OCI-LY1 (cell line): ENCODE measurements at regions not wholly inside any gene's neighbourhood (a gene's known extent, or its start where the extent isn't known, plus 50 kb on each side); places are given as distances from the start of the nearest gene placed in this dataset.

ENCODE experiments used
- EZH2 ChIP-seq: fragments of 200-600 bp; sonication (generic), shearing (Covaris generic); IDR thresholded peaks from 2 replicates; pipeline ENCODE4 v1.8.0; 2017; ENCODE audit warnings: borderline replicate concordance, mixed run types, mild to moderate bottlenecking, antibody characterized with exemption, low read length, moderate library complexity, mixed read lengths
- TF ChIP-seq, protein P1 (sequence below): fragments of 200-600 bp; sonication (generic), shearing (Covaris generic); IDR thresholded peaks from 2 replicates; pipeline ENCODE4 v1.5.1; 2017; ENCODE audit warnings: mild to moderate bottlenecking, antibody characterized with exemption, low read length, moderate library complexity, mixed read lengths

GRCh38 chr5:3230254-3230653 is 365.4 kb upstream of the IRX1 start:
- TF ChIP-seq, protein P1, sequence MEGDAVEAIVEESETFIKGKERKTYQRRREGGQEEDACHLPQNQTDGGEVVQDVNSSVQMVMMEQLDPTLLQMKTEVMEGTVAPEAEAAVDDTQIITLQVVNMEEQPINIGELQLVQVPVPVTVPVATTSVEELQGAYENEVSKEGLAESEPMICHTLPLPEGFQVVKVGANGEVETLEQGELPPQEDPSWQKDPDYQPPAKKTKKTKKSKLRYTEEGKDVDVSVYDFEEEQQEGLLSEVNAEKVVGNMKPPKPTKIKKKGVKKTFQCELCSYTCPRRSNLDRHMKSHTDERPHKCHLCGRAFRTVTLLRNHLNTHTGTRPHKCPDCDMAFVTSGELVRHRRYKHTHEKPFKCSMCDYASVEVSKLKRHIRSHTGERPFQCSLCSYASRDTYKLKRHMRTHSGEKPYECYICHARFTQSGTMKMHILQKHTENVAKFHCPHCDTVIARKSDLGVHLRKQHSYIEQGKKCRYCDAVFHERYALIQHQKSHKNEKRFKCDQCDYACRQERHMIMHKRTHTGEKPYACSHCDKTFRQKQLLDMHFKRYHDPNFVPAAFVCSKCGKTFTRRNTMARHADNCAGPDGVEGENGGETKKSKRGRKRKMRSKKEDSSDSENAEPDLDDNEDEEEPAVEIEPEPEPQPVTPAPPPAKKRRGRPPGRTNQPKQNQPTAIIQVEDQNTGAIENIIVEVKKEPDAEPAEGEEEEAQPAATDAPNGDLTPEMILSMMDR: no peak
- no peak for TF ChIP-seq EZH2
